ENCODE measurements at regions not wholly inside any gene's neighbourhood (a gene's known extent, or its start where the extent isn't known, plus 50 kb on each side); places are given as distances from the start of the nearest gene placed in this dataset.
A peak's percentile ranks its signal among the peaks of the same experiment; 100 is the strongest.

DNA sequence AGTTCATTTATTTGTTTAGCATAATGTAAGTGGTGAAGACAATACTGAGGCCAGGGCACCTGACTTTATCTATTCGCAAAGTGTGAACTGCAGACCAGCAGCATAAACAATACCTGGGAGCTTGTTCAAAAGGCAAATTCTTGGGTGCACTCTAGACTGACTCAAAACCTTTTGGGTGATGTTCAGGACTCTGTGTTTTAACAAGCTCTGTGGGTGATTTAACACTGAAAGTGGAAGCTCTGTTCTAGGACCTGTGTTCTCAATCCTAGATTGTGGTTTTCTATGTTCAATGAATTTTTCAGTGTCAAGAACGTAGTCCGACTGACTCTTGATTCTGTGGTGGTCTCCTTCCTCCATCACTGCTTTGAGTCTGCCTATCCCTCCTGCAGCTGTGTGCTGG is 71.9 kb downstream of the GPR88 start:
- Mint-ChIP-seq H3K27ac (peak overlapping the region in 2 of 3 experiments; percentile 12 to 70), H3K4me3 (no peak overlapping the region), H3K4me1 (peaks cover 39% of the 10 kb centered on the region), H3K36me3 (ENCODE audit: low read depth) (no peaks in the 10 kb centered on the region), H3K9me3 (peaks cover 4% of the 10 kb centered on the region), H3K27me3 (ENCODE audit: low read depth) (no peaks in the 10 kb centered on the region)
- TF ChIP-seq, protein P1, sequence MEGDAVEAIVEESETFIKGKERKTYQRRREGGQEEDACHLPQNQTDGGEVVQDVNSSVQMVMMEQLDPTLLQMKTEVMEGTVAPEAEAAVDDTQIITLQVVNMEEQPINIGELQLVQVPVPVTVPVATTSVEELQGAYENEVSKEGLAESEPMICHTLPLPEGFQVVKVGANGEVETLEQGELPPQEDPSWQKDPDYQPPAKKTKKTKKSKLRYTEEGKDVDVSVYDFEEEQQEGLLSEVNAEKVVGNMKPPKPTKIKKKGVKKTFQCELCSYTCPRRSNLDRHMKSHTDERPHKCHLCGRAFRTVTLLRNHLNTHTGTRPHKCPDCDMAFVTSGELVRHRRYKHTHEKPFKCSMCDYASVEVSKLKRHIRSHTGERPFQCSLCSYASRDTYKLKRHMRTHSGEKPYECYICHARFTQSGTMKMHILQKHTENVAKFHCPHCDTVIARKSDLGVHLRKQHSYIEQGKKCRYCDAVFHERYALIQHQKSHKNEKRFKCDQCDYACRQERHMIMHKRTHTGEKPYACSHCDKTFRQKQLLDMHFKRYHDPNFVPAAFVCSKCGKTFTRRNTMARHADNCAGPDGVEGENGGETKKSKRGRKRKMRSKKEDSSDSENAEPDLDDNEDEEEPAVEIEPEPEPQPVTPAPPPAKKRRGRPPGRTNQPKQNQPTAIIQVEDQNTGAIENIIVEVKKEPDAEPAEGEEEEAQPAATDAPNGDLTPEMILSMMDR (IDR thresholded peaks at IDR 0.05; ENCODE audit: unreplicated experiment in 3 of 3), result no peak

DNA sequence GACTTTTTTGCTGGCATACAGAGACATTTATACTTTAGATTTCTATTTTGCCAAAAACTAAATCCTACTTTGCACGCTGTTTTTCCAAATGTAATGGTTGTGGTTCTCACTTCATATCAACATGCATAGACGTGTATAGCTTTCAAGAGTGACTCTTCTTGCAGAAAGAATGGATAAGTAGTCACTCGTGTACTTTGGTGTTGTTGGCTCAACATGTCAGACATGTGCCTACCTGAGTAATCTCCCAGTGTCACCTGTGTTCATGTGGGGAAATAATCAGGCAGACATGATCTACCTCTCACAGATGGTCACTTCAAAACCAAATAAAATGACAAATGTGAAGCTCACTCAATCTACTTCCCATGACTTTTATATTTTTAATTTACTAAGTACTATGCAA is 73.1 kb downstream of the GPR88 start:
- no peak overlapping the region for H3K4me3 Mint-ChIP-seq
- H3K27ac Mint-ChIP-seq, result peak overlapping the region; percentile 11 to 48 (median 41)
- H3K36me3 Mint-ChIP-seq (ENCODE audit: low read depth), result no peaks in the 10 kb centered on the region
- no peaks in the 10 kb centered on the region for H3K9me3 Mint-ChIP-seq
- peaks cover 41% of the 10 kb centered on the region for H3K4me1 Mint-ChIP-seq
- TF ChIP-seq, protein P1 (IDR thresholded peaks at IDR 0.05; ENCODE audit: unreplicated experiment in 3 of 3), result no peak
- H3K27me3 Mint-ChIP-seq (ENCODE audit: low read depth), result no peaks in the 10 kb centered on the region

DNA sequence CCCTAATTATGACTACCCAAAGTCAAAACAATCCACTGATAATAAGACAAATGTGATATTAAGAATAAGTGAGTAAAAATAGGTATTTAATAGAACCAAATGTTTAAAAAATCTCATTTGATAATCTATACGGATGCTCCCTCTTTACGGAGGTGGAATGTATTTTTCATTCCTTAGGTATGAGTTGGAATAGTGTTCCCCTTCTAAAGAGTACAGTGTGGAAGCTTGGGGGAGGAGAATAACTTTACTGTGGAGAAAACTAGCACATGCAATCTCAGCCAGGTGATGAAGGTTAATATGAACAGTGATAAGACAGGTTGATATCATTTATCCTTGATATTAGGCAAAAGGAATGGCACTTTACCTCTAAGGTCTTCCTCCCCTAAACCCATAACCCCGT is 74.6 kb downstream of the GPR88 start:
- TF ChIP-seq, protein P1 (IDR thresholded peaks at IDR 0.05; ENCODE audit: unreplicated experiment in 3 of 3), result no peak
- H3K9me3 Mint-ChIP-seq, result no peaks in the 10 kb centered on the region
- peaks cover 48% of the 10 kb centered on the region for H3K4me1 Mint-ChIP-seq
- H3K27me3 Mint-ChIP-seq (ENCODE audit: low read depth), result no peaks in the 10 kb centered on the region
- H3K36me3 Mint-ChIP-seq (ENCODE audit: low read depth), result no peaks in the 10 kb centered on the region
- peak overlapping the region in 1 of 3 experiments; percentile 24 for H3K27ac Mint-ChIP-seq
- no peak overlapping the region for H3K4me3 Mint-ChIP-seq

DNA sequence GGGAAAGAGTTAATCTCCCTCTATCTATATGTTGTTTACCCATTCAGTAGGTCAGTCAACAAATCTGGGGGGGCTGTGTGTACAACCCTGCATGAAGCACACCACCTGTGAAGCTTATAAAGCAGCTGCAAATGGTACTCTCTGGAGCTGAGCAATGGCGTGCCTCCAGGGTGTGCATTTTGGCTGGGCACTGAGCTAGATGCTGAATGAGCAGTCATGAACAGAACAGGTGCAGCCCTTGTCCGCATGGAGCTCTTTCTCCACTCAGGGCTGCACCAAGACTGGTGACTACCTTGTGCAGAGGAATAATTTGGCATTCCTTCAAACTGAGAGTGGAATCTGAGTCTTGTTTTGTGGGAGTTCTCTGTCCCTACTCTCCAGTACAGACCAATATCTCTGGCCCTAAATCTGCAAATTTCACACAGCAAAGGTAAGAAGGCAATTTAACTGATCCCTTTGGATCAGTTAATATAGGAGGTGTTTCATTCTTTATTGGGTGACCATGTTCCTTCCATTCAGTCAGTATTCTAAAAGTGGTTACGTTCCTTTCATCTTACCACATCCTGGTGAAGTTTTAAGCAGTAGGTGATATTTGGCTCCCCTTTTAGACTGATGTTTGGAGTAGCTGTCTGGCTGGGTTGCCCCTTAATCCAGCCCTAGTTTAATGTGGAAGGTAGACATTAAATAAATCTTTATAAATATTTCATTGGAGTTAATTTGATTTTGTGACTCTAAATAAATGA is 76.0 kb downstream of the GPR88 start:
- Mint-ChIP-seq H3K4me3 (no peak overlapping the region), H3K9me3 (no peaks in the 10 kb centered on the region), H3K4me1 (peaks cover 39% of the 10 kb centered on the region), H3K27ac (no peak overlapping the region), H3K36me3 (ENCODE audit: low read depth) (no peaks in the 10 kb centered on the region), H3K27me3 (ENCODE audit: low read depth) (no peaks in the 10 kb centered on the region)
- TF ChIP-seq, protein P1 (IDR thresholded peaks at IDR 0.05; ENCODE audit: unreplicated experiment in 3 of 3), result no peak

DNA sequence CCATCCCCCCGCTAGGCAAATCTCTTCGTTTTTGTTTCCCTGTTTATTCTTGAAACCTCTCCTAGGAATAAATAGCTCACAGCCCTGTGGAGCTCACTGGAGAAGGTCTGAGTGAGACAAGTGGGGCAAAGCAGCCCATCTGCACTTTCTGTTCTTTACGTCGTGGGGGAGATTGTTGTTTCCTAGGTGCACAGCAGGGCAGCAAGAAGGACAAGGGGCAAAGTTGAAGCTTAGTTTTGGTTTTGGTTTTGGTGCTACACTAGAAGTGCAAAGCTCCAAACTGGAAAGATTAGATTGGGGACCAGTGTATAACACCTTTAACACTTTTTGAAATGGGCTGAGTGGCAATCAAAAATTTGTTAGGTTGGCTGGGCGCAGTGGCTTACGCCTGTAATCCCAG is 76.6 kb downstream of the GPR88 start:
- TF ChIP-seq, protein P1 (IDR thresholded peaks at IDR 0.05; ENCODE audit: unreplicated experiment in 3 of 3), result no peak
- Mint-ChIP-seq H3K4me1 (peaks cover 34% of the 10 kb centered on the region), H3K36me3 (ENCODE audit: low read depth) (no peaks in the 10 kb centered on the region), H3K27ac (no peak overlapping the region), H3K27me3 (ENCODE audit: low read depth) (no peaks in the 10 kb centered on the region), H3K4me3 (no peak overlapping the region), H3K9me3 (no peaks in the 10 kb centered on the region)

DNA sequence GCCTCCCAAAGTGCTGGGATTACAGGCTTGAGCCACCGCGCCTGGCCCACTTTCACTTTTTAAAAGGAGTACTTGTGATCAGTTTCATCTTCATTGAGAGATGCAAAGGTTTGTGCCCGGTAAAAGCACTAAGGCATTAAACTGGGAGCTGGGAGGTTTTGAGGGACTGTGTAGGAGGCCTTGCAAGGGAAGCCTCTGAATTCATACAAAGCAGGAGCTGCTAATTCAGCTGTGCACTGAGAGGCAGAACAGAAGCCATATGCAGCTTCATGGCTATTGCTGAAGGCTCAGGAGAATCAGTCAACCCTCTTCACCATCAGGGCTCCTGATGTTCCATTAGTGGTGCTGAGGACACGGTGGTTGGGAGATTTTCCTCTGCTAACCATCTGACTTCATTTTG is 77.7 kb downstream of the GPR88 start:
- Mint-ChIP-seq H3K36me3 (ENCODE audit: low read depth) (no peaks in the 10 kb centered on the region), H3K4me1 (peaks cover 26% of the 10 kb centered on the region), H3K27ac (no peak overlapping the region), H3K4me3 (no peak overlapping the region), H3K9me3 (no peaks in the 10 kb centered on the region), H3K27me3 (ENCODE audit: low read depth) (no peaks in the 10 kb centered on the region)
- TF ChIP-seq, protein P1 (IDR thresholded peaks at IDR 0.05; ENCODE audit: unreplicated experiment in 3 of 3), result no peak

Data from nephron (organoid).